ENCODE measurements at regions not wholly inside any gene's neighbourhood (a gene's known extent, or its start where the extent isn't known, plus 50 kb on each side); places are given as distances from the start of the nearest gene placed in this dataset.

DNA sequence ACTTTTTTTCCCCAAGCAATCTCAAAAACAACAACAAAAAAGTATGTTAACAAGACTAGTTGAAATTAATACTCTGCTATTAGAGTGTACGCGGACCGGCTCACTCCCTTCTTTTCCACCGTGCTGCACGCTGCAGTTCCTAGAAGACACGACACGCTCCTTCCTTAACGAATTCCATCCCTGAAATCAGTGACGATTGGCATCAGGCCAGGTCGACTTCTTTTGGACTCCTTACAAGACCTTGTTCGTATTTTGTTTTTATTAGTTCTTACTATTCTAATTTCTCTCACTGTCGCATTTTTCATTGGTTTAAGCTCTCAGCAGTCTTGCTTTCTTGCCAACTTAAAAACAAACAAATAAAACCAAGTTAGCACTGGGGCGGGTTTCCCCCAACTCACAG lies 175.8 kb upstream of the PITX2 start:
- no peaks in the 10 kb centered on the region for H3K27me3 ChIP-seq (ENCODE audit: insufficient read depth, low read length, poor library complexity, severe bottlenecking)
- H3K4me3 ChIP-seq (ENCODE audit: low read length): no peak overlapping the region
- Mint-ChIP-seq H3K4me1 (no peaks in the 10 kb centered on the region), H3K36me3 (no peaks in the 10 kb centered on the region), H3K27me3 (no peaks in the 10 kb centered on the region), H3K4me3 (no peak overlapping the region), H3K27ac (no peak overlapping the region), H3K9me3 (peaks cover 0 to 3% (median 0%) of the 10 kb centered on the region in 5 donors)
- H3K36me3 ChIP-seq (ENCODE audit: insufficient read depth, low read length): no peaks in the 10 kb centered on the region
- no peaks in the 10 kb centered on the region for H3K4me1 ChIP-seq (ENCODE audit: insufficient read depth, low read length)
- POLR2A ChIA-PET: no interaction called here
- no peak for DNase-seq
- H3K27ac ChIP-seq (ENCODE audit: low read depth, low read length): no peak overlapping the region
- CTCF ChIA-PET: no interaction called here
- no peaks in the 10 kb centered on the region for H3K9me3 ChIP-seq (ENCODE audit: low read length)

DNA sequence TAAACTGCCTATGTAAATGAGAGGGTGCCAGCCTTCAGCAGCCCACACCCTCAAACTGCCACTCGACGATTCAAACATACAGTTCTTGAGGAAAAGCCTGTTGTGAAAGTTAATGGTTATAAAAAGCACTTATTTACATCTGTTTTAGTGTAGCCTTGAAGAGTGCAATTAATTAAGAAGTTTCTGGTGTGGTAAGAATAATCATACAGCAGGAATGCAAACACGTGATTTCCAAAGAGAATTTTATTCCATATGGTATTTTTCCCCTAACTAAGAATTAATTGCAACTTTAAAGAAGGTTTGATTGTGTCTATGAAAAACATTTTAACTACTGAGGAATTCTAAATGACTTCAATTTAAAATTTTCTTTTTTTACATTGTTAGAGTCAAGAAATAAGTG lies 176.3 kb upstream of the PITX2 start:
- Histone ChIP-seq H3K27me3 (ENCODE audit: insufficient read depth, low read length, poor library complexity, severe bottlenecking) (no peaks in the 10 kb centered on the region), H3K27ac (ENCODE audit: low read depth, low read length) (no peak overlapping the region), H3K4me3 (ENCODE audit: low read length) (no peak overlapping the region), H3K4me1 (ENCODE audit: insufficient read depth, low read length) (no peaks in the 10 kb centered on the region), H3K9me3 (ENCODE audit: low read length) (no peaks in the 10 kb centered on the region), H3K36me3 (ENCODE audit: insufficient read depth, low read length) (no peaks in the 10 kb centered on the region)
- Mint-ChIP-seq H3K9me3 (peaks cover 0 to 5% (median 0%) of the 10 kb centered on the region in 5 donors), H3K27ac (no peak overlapping the region), H3K36me3 (no peaks in the 10 kb centered on the region), H3K4me1 (no peaks in the 10 kb centered on the region), H3K27me3 (no peaks in the 10 kb centered on the region), H3K4me3 (no peak overlapping the region)
- ChIA-PET POLR2A (no interaction called here), CTCF (no interaction called here)
- no peak for DNase-seq

DNA sequence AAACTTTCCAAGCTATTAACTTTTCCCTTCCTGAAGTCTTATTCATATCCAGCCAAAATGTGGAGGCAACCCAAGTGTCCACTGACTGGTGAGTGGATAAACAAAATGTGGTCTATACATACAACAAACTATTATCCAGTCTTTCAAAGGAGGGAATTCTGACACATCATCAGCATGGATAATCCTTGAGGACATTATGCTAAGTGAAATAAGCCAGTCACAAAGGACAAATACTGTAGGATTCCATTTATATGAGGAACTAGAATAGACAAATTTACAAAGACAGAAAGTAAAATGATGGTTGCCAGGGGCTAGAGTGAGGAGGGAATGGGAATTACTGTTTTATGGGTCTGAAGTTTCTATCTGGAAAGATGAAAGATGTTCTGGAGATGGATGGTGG lies 178.7 kb upstream of the PITX2 start:
- Mint-ChIP-seq H3K9me3 (peaks cover 0 to 5% (median 0%) of the 10 kb centered on the region in 5 donors), H3K27me3 (no peaks in the 10 kb centered on the region), H3K27ac (no peak overlapping the region), H3K36me3 (no peaks in the 10 kb centered on the region), H3K4me1 (no peaks in the 10 kb centered on the region), H3K4me3 (no peak overlapping the region)
- H3K9me3 ChIP-seq (ENCODE audit: low read length): no peaks in the 10 kb centered on the region
- no peak overlapping the region for H3K4me3 ChIP-seq (ENCODE audit: low read length)
- ChIA-PET POLR2A (no interaction called here), CTCF (no interaction called here)
- H3K36me3 ChIP-seq (ENCODE audit: insufficient read depth, low read length): no peaks in the 10 kb centered on the region
- no peak overlapping the region for H3K27ac ChIP-seq (ENCODE audit: low read depth, low read length)
- no peaks in the 10 kb centered on the region for H3K4me1 ChIP-seq (ENCODE audit: insufficient read depth, low read length)
- no peak for DNase-seq
- no peaks in the 10 kb centered on the region for H3K27me3 ChIP-seq (ENCODE audit: insufficient read depth, low read length, poor library complexity, severe bottlenecking)

DNA sequence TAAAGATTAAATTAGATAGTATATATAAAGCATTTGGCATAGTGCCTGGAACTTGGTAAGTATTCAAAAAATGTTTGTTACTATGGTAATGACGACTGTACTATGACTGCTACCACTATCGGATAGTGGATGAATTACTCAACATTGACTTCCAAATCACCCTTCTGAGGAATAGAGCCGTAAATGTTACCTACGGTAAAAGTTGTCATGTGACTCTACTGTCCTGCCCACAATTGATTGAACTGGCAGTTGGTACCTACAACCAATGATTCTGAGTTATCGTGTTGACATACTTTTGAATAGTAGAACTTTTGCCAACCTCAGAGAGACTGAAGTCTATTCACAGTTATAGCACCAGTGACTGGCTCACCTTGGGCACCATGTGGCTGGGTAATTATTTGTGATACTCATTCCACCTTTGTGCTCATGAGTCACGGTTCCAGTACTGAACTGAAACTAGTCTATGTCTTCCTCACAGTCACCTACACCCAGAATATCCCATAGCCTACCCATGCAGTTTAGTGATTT lies 185.5 kb upstream of the PITX2 start:
- Histone ChIP-seq H3K36me3 (ENCODE audit: insufficient read depth, low read length) (no peaks in the 10 kb centered on the region), H3K4me1 (ENCODE audit: insufficient read depth, low read length) (no peaks in the 10 kb centered on the region), H3K27me3 (ENCODE audit: insufficient read depth, low read length, poor library complexity, severe bottlenecking) (no peaks in the 10 kb centered on the region), H3K4me3 (ENCODE audit: low read length) (no peak overlapping the region), H3K27ac (ENCODE audit: low read depth, low read length) (no peak overlapping the region), H3K9me3 (ENCODE audit: low read length) (no peaks in the 10 kb centered on the region)
- H3K27me3 Mint-ChIP-seq: no peaks in the 10 kb centered on the region
- CTCF ChIA-PET: no interaction called here
- DNase-seq: no peak
- peaks cover 0 to 5% (median 2%) of the 10 kb centered on the region in 5 donors for H3K9me3 Mint-ChIP-seq
- no peaks in the 10 kb centered on the region for H3K36me3 Mint-ChIP-seq
- no peak overlapping the region for H3K4me3 Mint-ChIP-seq
- no peak overlapping the region for H3K27ac Mint-ChIP-seq
- POLR2A ChIA-PET: no interaction called here
- no peaks in the 10 kb centered on the region for H3K4me1 Mint-ChIP-seq

DNA sequence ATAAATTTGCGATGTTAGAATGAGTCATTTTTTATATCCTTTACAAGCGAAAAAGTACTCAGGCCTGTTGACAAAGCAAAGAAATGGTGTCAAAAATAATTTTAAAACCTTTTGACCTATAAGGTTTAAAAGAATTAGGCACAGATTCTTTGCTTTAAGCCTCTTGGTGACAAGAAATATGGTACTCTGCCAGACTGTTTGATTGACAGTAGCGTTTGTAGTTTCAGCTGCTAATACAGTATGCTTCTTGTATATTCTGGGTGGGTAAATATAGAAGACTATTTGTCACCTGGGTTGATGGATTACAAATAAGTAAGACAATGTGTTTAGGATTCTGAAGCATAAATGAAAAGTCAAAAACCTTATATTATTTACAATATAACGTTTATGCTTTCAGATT lies 193.1 kb upstream of the PITX2 start:
- H3K4me3 Mint-ChIP-seq: no peak overlapping the region
- CTCF ChIA-PET: no interaction called here
- H3K4me1 Mint-ChIP-seq: no peaks in the 10 kb centered on the region
- Histone ChIP-seq H3K27ac (ENCODE audit: low read depth, low read length) (no peak overlapping the region), H3K9me3 (ENCODE audit: low read length) (no peaks in the 10 kb centered on the region), H3K4me1 (ENCODE audit: insufficient read depth, low read length) (no peaks in the 10 kb centered on the region), H3K36me3 (ENCODE audit: insufficient read depth, low read length) (no peaks in the 10 kb centered on the region), H3K4me3 (ENCODE audit: low read length) (no peak overlapping the region), H3K27me3 (ENCODE audit: insufficient read depth, low read length, poor library complexity, severe bottlenecking) (no peaks in the 10 kb centered on the region)
- H3K36me3 Mint-ChIP-seq: no peaks in the 10 kb centered on the region
- H3K9me3 Mint-ChIP-seq: peaks cover 0 to 5% (median 0%) of the 10 kb centered on the region in 5 donors
- no peak overlapping the region for H3K27ac Mint-ChIP-seq
- no peaks in the 10 kb centered on the region for H3K27me3 Mint-ChIP-seq
- no peak for DNase-seq
- POLR2A ChIA-PET: no interaction called here

DNA sequence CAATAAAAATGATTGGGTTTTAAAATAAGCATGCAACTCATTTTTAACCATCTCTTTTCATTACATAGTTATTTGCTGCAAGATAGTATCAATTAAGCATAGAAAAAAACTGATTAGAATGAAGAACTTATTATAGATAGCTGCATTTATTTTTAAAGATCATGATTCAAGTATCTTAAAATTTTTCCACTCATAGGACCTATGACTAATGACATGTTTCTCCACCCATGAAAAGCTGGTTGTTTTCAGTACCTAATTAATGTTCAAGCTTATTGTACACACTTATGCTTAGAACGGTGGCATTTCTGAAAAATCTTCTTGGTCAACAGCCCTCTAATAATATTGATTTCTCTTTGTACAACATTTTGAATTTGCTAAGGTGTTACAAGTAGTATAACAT lies 193.5 kb upstream of the PITX2 start:
- no peaks in the 10 kb centered on the region for H3K36me3 Mint-ChIP-seq
- Histone ChIP-seq H3K27ac (ENCODE audit: low read depth, low read length) (no peak overlapping the region), H3K27me3 (ENCODE audit: insufficient read depth, low read length, poor library complexity, severe bottlenecking) (no peaks in the 10 kb centered on the region), H3K4me1 (ENCODE audit: insufficient read depth, low read length) (no peaks in the 10 kb centered on the region), H3K9me3 (ENCODE audit: low read length) (no peaks in the 10 kb centered on the region), H3K4me3 (ENCODE audit: low read length) (no peak overlapping the region), H3K36me3 (ENCODE audit: insufficient read depth, low read length) (no peaks in the 10 kb centered on the region)
- ChIA-PET CTCF (no interaction called here), POLR2A (no interaction called here)
- peaks cover 0 to 5% (median 0%) of the 10 kb centered on the region in 5 donors for H3K9me3 Mint-ChIP-seq
- H3K4me3 Mint-ChIP-seq: no peak overlapping the region
- H3K27me3 Mint-ChIP-seq: no peaks in the 10 kb centered on the region
- no peaks in the 10 kb centered on the region for H3K4me1 Mint-ChIP-seq
- H3K27ac Mint-ChIP-seq: no peak overlapping the region
- DNase-seq: no peak

DNA sequence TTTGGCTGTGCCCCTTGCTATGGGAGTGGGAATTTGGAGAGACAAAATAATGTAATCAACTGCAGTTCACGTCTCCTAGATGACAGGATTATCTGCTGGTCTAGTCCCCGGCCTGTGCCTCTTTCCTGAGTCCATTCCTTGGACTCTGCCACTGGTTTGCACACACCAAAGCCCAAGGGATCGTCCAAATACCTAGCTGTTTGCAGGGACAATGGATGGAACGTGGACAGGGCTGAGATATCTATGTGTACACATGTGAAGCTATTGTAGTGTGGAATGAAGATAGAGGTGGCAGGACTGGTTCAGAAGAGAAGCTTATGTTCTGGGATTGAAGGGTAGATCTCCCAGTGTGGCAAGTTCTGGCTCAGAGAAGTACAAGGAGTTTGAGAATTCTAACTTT lies 198.3 kb upstream of the PITX2 start:
- no peaks in the 10 kb centered on the region for H3K4me1 Mint-ChIP-seq
- Histone ChIP-seq H3K27me3 (ENCODE audit: insufficient read depth, low read length, poor library complexity, severe bottlenecking) (no peaks in the 10 kb centered on the region), H3K4me3 (ENCODE audit: low read length) (no peak overlapping the region), H3K36me3 (ENCODE audit: insufficient read depth, low read length) (no peaks in the 10 kb centered on the region), H3K27ac (ENCODE audit: low read depth, low read length) (no peak overlapping the region), H3K4me1 (ENCODE audit: insufficient read depth, low read length) (no peaks in the 10 kb centered on the region), H3K9me3 (ENCODE audit: low read length) (no peaks in the 10 kb centered on the region)
- H3K4me3 Mint-ChIP-seq: no peak overlapping the region
- H3K36me3 Mint-ChIP-seq: no peaks in the 10 kb centered on the region
- ChIA-PET CTCF (no interaction called here), POLR2A (no interaction called here)
- DNase-seq: no peak
- peaks cover 0 to 3% (median 0%) of the 10 kb centered on the region in 5 donors for H3K9me3 Mint-ChIP-seq
- H3K27ac Mint-ChIP-seq: no peak overlapping the region
- H3K27me3 Mint-ChIP-seq: no peaks in the 10 kb centered on the region

DNA sequence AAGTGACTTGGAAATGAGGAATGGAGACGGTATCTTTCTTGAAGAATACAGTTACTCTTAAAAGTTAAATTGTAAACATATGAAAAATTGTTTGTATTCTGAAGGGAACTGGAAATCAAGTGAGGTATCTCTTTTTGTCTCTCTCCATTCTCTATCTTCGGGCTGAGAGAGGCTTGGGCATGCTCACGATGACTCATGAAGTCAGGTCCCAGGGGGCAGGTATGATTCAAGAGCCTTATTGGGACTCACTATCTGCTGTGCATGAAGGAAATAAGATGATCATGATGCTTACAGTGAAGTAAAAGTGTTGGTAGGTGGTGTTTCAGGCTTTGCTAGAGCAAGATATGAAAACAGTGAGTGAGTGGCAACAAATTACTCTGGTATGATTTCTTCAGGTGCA lies 200.4 kb upstream of the PITX2 start:
- H3K4me3 ChIP-seq (ENCODE audit: low read length): no peak overlapping the region
- H3K4me1 ChIP-seq (ENCODE audit: insufficient read depth, low read length): no peaks in the 10 kb centered on the region
- Mint-ChIP-seq H3K27me3 (no peaks in the 10 kb centered on the region), H3K36me3 (no peaks in the 10 kb centered on the region), H3K9me3 (peaks cover 0 to 8% (median 0%) of the 10 kb centered on the region in 5 donors), H3K4me3 (no peak overlapping the region), H3K27ac (no peak overlapping the region), H3K4me1 (no peaks in the 10 kb centered on the region)
- no peaks in the 10 kb centered on the region for H3K9me3 ChIP-seq (ENCODE audit: low read length)
- POLR2A ChIA-PET: no interaction called here
- no peak for DNase-seq
- CTCF ChIA-PET: no interaction called here
- no peaks in the 10 kb centered on the region for H3K36me3 ChIP-seq (ENCODE audit: insufficient read depth, low read length)
- no peak overlapping the region for H3K27ac ChIP-seq (ENCODE audit: low read depth, low read length)
- H3K27me3 ChIP-seq (ENCODE audit: insufficient read depth, low read length, poor library complexity, severe bottlenecking): no peaks in the 10 kb centered on the region

DNA sequence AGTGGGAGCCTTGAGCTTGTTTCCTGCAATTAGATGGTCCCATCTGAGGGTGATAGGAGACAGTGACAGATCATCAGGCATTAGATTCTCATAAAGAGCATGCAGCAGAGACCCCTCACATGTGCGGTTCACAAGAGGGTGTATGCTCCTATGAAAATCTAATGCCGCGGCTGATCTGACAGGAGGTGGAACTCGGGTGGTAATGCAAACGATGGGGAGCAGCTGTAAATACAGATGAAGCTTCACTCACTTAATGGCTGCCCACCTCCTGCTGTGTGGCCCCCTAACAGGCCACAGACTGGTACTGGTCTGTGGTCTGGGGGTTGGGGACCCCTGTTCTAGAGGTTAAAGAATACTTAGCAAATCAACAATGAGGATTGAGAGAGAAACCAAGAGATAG lies 201.5 kb upstream of the PITX2 start:
- no peaks in the 10 kb centered on the region for H3K9me3 ChIP-seq (ENCODE audit: low read length)
- H3K36me3 ChIP-seq (ENCODE audit: insufficient read depth, low read length): no peaks in the 10 kb centered on the region
- Mint-ChIP-seq H3K4me1 (no peaks in the 10 kb centered on the region), H3K4me3 (no peak overlapping the region), H3K36me3 (no peaks in the 10 kb centered on the region), H3K9me3 (peaks cover 0 to 8% (median 0%) of the 10 kb centered on the region in 5 donors), H3K27ac (no peak overlapping the region), H3K27me3 (no peaks in the 10 kb centered on the region)
- ChIA-PET CTCF (no interaction called here), POLR2A (no interaction called here)
- no peak for DNase-seq
- H3K4me1 ChIP-seq (ENCODE audit: insufficient read depth, low read length): no peaks in the 10 kb centered on the region
- H3K27ac ChIP-seq (ENCODE audit: low read depth, low read length): no peak overlapping the region
- H3K27me3 ChIP-seq (ENCODE audit: insufficient read depth, low read length, poor library complexity, severe bottlenecking): no peaks in the 10 kb centered on the region
- H3K4me3 ChIP-seq (ENCODE audit: low read length): no peak overlapping the region
